Cerebellar nuclear complex (tissue), 1 donor: ENCODE measurements at regions not wholly inside any gene's neighbourhood (a gene's known extent, or its start where the extent isn't known, plus 50 kb on each side); places are given as distances from the start of the nearest gene placed in this dataset.

Experiments
- DNase-seq, 2 experiments: peaks; one replicate each; lab custom pipeline; 2025; lab: John Stamatoyannopoulos, UW

DNA sequence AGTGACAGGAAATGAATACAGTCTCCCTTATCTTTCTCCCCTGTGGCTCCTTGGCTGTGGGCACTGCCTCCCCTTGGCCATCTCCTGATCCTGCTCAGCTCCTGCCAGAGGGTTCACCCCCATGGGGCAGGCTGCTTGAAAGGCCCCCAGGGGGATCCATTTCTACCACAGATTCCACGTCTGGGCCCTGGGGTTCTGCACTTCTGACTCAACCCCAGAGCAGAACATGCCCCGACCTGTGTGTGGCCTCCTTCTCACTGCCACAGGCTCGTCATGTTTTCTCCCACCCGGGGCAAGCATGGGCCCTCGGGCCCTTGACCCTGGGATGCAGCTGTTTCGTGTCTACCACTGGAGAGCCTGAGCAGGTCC, 122.2 kb downstream of the ACKR3 start:
- no peak for DNase-seq

DNA sequence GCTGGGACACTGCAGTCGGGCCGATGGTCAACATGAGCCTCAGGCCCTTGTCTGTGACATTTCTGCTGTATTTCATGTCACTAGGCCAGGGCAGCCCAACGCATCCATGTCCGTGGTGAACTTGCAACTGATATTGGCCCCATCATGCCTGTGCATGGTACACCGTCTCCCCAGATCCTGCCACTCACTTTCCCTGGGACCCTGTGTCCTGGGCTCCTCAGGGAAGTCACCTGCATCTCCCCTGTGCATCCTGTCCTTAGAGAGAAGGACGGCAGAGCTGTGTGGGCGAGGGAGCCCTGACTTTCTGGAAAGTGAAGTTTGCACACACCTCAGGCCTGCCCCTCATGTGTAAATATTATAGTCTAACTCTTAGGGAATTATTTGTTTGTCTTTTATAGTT, 123.3 kb downstream of the ACKR3 start:
- no peak for DNase-seq

DNA sequence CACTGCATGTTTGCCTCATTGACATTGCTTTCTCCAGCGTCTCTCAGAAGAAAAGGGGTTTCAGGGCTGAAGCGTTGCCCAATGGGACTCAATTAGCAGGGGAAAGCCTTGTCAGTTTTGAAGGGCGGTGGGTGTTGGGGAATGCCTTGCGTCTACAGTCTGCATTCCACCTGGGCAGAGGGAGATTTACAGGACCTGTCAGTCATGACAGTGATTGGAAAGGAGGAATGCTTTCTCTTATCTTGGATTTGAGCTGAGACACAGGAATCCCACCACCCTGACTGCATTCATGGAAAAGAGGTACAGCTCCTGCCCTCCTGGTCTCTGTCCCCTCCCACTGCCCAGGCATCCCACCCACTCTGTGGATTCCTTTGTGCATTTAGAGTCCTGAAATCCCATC, 123.9 kb downstream of the ACKR3 start:
- DNase-seq = no peak

DNA sequence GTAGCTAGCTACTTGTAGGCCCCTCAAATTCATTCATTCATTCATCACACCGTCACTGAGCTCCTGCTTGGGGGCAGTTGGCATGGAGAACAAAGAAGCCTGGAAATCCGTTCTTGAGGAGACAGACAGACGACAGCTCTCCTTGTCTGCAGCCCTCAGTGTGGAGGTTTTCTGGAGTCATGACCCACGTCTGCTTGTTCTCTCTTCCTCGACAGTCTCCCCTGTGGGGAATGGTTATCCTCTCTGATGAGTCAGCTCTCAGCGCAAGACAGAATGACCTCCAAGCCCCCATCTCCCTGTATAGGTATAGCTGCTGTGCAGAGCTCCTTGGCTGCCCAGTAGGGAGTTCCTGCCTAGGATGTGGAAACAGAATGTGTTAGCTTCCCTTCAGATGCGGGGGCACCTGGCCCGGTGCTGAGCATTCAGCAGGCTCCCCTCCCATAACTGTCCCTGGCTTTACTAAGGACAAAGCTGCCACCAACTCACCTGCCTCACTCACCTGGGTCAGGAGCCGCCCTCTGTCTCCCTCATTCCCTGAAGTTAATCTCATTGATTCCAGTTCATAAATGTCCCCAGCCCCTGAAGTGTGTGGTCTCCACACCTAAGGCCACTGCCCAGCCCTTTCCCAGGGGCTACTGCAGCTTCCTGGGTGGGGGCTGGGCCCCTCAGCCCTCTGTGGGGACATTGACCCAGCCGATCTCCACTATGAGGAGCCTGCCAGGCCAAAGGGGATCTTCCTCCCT, 124.7 kb downstream of the ACKR3 start:
- no peak for DNase-seq

DNA sequence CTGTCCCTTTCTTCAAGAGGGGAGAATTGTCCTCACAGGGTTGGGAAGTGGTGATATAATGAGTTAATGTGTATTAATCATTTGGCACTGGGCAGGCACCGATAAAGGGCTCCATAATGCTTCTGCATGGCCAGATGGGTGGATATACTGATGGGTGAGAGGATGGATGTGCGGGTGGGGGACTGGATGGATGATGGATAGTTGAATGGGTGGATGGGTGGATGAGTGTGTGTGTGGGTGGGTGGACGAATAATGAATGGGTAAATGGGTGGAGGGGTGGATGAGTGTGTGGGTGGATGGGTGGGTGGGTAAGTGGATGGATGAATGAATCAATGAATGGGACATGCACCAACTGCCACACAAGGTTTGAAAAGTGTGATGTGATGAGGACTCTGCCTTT, 127.2 kb downstream of the ACKR3 start:
- no peak for DNase-seq

GRCh38 chr2:236698016-236698627, 128.5 kb downstream of the ACKR3 start:
- no peak for DNase-seq

DNA sequence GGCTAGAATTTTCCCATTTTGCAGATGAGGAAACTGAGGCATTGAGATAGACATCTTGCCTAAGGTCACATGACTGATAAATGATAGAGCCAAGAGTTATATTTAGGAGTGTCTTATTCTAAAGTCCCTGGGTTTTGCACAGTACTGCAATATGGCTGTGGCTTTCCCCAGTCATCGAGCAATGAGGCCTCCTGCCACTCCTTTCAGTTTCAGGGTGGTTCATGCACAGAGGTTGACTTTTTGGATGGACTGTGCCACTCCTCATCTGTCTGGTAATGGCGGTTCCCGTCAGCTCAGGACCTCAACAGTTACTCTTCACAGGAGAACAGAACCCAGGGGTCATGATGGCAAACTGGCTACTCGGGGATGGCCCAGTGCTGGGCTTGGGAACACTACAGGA, 131.1 kb downstream of the ACKR3 start:
- no peak for DNase-seq

DNA sequence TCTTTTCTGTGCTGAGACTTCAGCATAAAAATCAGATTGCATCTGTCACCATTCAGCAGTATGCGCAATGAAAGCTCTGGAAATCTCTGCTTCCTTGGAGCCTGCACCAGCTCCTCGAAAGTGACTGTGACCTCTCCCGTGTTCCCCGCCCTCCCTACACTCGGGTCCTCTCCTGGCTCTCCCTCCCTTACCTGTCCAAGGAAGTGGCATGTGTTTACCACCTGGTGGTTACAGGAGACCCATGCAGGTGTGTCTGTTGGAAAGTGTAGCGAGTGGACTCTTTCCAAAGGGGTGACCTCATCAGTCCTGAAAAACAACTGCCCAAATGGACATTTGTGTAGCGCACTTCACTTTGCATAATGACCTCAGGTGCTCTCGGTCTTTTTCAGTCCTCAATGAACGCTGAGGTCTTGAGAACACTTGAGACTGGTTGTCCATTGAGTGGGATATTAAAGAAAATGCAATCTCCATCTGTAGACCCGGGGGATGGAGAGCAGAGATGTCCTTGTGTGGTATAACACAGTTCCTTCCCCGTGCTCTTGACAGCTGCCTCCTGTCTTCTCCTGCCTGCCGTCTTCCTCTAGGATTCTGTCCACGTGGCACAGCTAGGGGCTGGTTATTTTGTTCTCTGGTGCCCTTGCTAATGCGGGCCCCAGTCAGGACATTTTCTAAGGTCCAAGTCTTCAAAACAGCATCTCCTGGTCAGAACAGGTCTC, 133.2 kb downstream of the ACKR3 start:
- no peak for DNase-seq

GRCh38 chr2:236703373-236703709, 133.7 kb downstream of the ACKR3 start:
- DNase-seq = no peak

- DNase-seq = no peak
Measured at GRCh38 chr2:236703906-236704305, 134.3 kb downstream of the ACKR3 start.

DNA sequence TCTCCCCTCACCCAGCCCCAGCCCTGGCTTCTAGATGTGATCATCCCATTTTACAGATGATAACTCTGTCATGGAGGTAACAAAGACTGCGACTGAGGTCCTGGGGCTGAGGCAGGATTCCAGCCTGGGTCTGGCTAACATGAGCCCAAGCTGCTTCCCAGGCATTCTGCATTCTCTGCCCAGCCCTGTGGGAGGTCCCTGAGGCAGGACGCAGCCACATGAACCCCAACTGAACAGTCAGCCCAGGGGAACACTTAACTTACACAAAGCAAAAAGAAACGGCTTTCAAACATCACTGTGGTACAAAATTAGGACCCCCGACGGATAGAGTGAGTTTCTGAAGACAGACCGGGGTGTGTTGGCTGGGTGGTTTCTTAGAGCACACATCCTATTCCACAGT, 135.3 kb downstream of the ACKR3 start:
- no peak for DNase-seq

- DNase-seq = no peak
Measured at GRCh38 chr2:236705295-236706105, 135.9 kb downstream of the ACKR3 start.

DNA sequence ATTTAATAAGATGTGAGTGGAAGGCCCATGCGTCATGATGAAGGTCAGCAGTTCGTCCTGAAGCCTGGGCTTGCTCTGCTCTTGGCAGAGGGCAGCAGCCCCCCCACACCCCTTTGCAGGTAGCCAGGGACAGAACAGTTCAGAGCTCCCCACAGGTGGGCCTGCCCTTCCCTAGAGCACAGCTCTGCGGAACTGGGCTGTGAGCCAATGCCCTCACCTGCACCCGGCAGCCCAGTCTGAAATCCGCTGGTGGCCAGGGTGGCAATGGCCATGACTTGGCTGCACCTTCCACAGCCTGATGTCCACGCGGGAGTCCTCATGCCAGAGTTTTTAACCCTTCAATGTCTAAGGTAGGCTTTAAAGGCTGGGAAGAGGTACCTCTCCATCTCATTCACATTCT, 136.7 kb downstream of the ACKR3 start:
- DNase-seq = no peak

DNA sequence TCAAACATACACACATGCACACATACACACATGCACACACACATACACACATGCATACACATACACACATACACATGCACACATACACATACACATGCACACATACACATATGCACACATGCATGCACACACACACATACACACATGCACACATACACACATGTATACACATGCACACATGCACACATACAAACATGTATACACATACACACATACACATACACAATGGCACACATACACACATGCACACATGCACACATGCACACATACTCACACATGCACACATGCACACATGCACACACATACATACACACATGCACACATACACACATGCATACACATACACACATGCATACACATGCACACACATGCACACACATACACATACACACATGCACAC, 137.2 kb downstream of the ACKR3 start:
- no peak for DNase-seq

- DNase-seq = no peak
Measured at GRCh38 chr2:236711440-236711839, 141.8 kb downstream of the ACKR3 start.

GRCh38 chr2:236712304-236712703, 142.7 kb downstream of the ACKR3 start:
- DNase-seq = no peak

DNA sequence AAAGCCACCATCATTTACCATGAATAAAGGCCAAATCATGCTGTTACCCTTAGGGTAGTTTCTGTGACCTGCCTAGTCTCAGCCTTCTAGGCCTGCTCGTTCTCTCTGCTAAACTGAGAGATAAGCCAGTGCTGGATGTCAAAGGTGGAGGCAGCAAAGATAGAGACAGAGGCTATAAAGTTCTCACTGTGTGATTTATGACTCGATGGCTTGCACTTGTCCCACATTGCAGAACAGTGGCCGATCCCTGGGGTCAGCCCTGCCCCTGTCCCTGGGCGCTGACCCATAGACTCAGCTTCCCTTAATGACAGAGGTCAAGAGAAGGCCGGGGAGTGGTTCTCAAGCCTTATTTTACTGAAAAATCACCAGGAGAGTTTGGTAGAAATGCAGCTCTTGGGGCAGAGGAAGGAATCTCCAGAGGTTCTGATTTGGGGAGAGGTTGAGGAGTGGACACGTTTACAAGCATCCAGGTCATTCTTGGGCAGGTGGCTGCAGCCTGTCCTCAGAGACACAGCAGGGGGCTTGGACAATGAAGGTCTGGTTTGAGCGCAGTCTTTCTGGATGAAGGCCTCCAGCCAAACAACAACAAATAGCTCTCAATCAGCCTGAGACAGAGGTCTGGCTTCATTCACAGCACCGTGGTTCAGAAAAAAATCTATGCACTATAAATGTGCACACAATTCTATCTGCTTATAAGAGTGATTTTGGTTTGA, 143.5 kb downstream of the ACKR3 start:
- no peak for DNase-seq

DNA sequence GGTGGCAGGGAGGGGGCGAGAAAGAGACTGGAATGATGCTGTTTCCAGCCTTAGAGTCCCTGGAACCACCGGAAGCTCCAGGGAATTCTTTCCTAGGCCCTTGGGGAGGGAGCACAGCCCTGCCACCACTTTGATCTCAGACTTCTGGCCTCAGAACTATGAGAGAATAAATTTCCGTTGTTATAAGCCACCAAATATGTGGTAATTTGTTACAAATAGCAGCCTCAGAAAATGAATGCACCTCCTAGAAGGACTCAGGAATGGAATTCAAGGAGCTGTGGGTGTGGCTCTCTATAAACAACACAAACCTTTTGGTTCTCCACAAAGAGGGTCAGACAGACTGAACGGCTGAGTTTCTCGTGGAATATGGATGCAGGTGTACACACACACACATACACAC, 144.5 kb downstream of the ACKR3 start:
- no peak for DNase-seq

DNA sequence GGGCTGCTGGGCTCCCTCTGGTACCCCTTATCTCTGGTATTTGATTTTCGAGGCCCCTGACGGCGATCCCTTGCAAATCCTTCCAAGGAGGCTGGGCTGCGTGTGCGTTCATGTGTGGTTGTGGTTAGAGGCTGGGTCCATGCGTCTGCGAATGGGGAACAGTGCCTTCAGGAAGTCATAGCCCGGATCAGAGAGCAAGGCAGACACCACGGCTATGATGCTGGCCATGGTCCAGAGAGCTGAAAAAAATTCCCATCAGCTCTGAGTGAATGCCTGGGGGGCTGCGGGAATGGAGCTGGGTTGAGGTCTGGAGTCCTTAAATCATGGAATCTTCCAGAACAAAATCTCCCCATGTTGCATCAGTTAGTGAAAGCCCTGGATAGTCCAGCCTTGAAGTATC, 145.5 kb downstream of the ACKR3 start:
- DNase-seq = no peak

DNA sequence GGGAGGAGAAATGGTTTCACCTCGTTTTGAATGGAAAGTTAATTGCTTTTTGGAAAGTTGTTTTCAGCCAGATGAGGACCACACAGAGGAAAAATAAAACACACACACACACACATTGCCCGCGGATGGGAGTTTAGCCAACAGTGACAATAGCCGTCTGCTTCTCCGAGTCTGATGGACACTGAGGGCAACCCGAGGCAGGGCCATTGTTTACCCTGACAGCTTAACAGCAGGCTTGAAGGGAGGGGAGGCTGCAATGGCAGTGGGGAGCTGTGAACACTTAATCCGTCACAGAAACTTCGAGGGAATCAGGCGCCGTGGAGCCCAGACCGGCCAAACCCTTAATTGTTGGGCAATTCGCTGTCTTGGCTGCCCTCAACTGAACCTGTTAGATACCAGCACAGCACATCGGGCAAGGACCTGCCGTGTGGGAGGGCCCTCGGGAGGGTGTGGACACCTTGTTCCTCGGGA, 145.9 kb downstream of the ACKR3 start:
- DNase-seq = no peak

DNA sequence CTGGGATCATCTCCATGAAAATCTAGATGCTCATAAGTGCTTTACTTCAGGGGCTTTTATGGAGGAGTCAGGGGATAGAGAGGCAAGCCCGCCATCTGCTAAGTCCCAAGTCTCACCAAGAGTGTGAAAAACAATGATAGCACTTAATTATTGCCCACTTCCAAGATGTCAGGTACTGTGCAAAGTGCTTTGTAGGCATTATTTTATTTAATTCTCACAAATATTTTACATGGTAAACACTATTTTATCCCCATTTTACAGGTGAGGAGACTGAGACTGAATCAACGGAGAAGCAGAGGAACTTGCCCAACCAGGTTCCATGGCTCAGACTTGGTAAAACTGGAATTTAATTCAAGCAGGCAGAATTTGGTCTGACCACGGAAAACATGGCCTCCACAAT, 147.5 kb downstream of the ACKR3 start:
- no peak for DNase-seq

DNA sequence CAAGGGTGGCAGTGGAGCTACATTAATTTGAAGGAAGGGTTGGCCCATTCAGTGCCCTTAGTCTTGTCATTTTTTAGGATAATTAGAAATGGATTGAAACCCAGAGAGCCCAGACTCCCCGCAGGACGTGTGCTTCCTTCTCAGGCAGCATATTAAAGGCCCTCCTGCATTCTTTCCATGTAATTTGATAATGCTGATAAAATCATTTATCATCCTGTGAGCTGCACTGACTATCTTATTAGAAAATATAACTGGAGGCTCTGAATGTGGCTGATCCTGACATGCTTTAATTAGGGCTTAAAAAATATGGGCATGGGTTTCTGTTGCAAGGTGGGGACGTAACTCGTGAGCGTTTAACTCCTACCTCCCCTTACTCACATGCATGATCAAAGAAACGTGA, 148.1 kb downstream of the ACKR3 start:
- no peak for DNase-seq
